Keratinocyte (primary cell): ENCODE measurements at regions not wholly inside any gene's neighbourhood (a gene's known extent, or its start where the extent isn't known, plus 50 kb on each side); places are given as distances from the start of the nearest gene placed in this dataset.

Source experiments
- DNase-seq: peaks from one replicate; pipeline ENCODE4 v3.0.0-alpha.2; 2011; ENCODE audit warnings: low read depth, missing footprints, low spot score
- FAIRE-seq: peaks from 2 replicates; lab custom pipeline; 2011; peaks lifted over from hg19 to GRCh38; lab: Jason Lieb, UNC
- H2AFZ ChIP-seq: 2 replicates; pipeline ENCODE4 v1.6.0; 2012; ENCODE audit warnings: low read length, control low read depth, inconsistent platforms; ENCODE audit not compliant: control insufficient read depth
- H3K27ac ChIP-seq: 2 replicates; pipeline ENCODE4 v1.5.1; 2011; ENCODE audit warnings: low read length; ENCODE audit not compliant: control insufficient read depth, insufficient read depth
- H3K27me3 ChIP-seq: 3 replicates; pipeline ENCODE4 v1.6.0; 2011; ENCODE audit warnings: low read length; ENCODE audit not compliant: control insufficient read depth, insufficient read depth; ENCODE audit errors: extremely low read depth
- H3K36me3 ChIP-seq, 2 experiments: 2 replicates in 1 of 2; 3 replicates in 1 of 2; pipeline ENCODE4 v1.5.1; 2011; ENCODE audit warnings: low read length in 2 of 2, mild to moderate bottlenecking in 1 of 2; ENCODE audit not compliant: control insufficient read depth in 2 of 2, insufficient read depth in 2 of 2; ENCODE audit errors: extremely low read depth in 1 of 2
- H3K4me1 ChIP-seq: 3 replicates; pipeline ENCODE4 v1.5.1; 2011; ENCODE audit warnings: low read length; ENCODE audit not compliant: control insufficient read depth, insufficient read depth; ENCODE audit errors: extremely low read depth
- H3K4me2 ChIP-seq: 3 replicates; pipeline ENCODE4 v1.6.0; 2011; ENCODE audit warnings: low read depth, low read length; ENCODE audit not compliant: control insufficient read depth, insufficient read depth; ENCODE audit errors: extremely low read depth
- H3K4me3 ChIP-seq, 3 experiments: fragments of 200-600 bp in 1 of 3; sonication (generic) in 1 of 3; 2 replicates in 2 of 3; 3 replicates in 1 of 3; pipeline ENCODE4 v1.5.1; 2011 to 2016; ENCODE audit warnings: low read length in 3 of 3, mild to moderate bottlenecking in 3 of 3, control low read depth in 2 of 3, inconsistent platforms in 1 of 3, low read depth in 1 of 3, mixed read lengths in 1 of 3, mixed run types in 1 of 3, moderate library complexity in 1 of 3; ENCODE audit not compliant: control insufficient read depth in 2 of 3, insufficient read depth in 2 of 3; ENCODE audit errors: extremely low read depth in 1 of 3
- H3K79me2 ChIP-seq: 2 replicates; pipeline ENCODE4 v1.6.0; 2012; ENCODE audit warnings: low read length; ENCODE audit not compliant: control insufficient read depth, insufficient read depth
- H3K9ac ChIP-seq: 3 replicates; pipeline ENCODE4 v1.6.0; 2011; ENCODE audit warnings: low read length; ENCODE audit not compliant: control insufficient read depth, insufficient read depth; ENCODE audit errors: extremely low read depth
- H3K9me1 ChIP-seq: 3 replicates; pipeline ENCODE4 v1.6.0; 2011; ENCODE audit warnings: low read length; ENCODE audit not compliant: control insufficient read depth, insufficient read depth; ENCODE audit errors: extremely low read depth
- H3K9me3 ChIP-seq: 2 replicates; pipeline ENCODE4 v1.5.1; 2012; ENCODE audit warnings: low read depth, low read length; ENCODE audit not compliant: control insufficient read depth
- H4K20me1 ChIP-seq: 3 replicates; pipeline ENCODE4 v1.6.0; 2011; ENCODE audit warnings: low read length; ENCODE audit not compliant: control insufficient read depth, insufficient read depth; ENCODE audit errors: extremely low read depth
- EZH2 ChIP-seq: IDR thresholded peaks from one replicate; pipeline ENCODE4 v1.6.1; 2012; ENCODE audit warnings: inconsistent platforms, mild to moderate bottlenecking, low read length, moderate library complexity
- dilution Hi-C: fragments of 300-500 bp; cut with MboI; formaldehyde crosslinking; loops from one replicate; pipeline ENCODE4 v1.7.0; 2020; ENCODE audit warnings: low sequenced_read_pairs; ENCODE audit not compliant: extremely low pct_ligation_motif_present
- TF ChIP-seq, protein P1 (sequence below), 3 experiments: IDR thresholded peaks in 1 of 3; conservative IDR thresholded peaks in 1 of 3; optimal IDR thresholded peaks in 1 of 3; 2 replicates in 2 of 3; 3 replicates in 1 of 3; pipeline versions ENCODE3 to v1.5.1; 2011; ENCODE audit warnings: low read length in 3 of 3, mild to moderate bottlenecking in 3 of 3, moderate library complexity in 2 of 3, control low read depth in 1 of 3, inconsistent platforms in 1 of 3; ENCODE audit not compliant: insufficient read depth in 2 of 3; ENCODE audit errors: extremely low read depth in 1 of 3

- H4K20me1 ChIP-seq = no peaks in the 10 kb centered on the region
- no peak overlapping the region for H3K4me2 ChIP-seq
- FAIRE-seq (no peak), DNase-seq (no peak)
- H3K36me3 ChIP-seq = no peaks in the 10 kb centered on the region
- no peaks in the 10 kb centered on the region for H3K4me1 ChIP-seq
- dilution Hi-C loops = no loop called here
- H3K9me3 ChIP-seq = no peaks in the 10 kb centered on the region
- no peak overlapping the region for H3K9ac ChIP-seq
- no peak overlapping the region for H3K4me3 ChIP-seq
- no peaks in the 10 kb centered on the region for H3K27me3 ChIP-seq
- H3K27ac ChIP-seq = no peak overlapping the region
- no peak overlapping the region for H2AFZ ChIP-seq
- TF ChIP-seq EZH2 = no peak
- TF ChIP-seq, protein P1, sequence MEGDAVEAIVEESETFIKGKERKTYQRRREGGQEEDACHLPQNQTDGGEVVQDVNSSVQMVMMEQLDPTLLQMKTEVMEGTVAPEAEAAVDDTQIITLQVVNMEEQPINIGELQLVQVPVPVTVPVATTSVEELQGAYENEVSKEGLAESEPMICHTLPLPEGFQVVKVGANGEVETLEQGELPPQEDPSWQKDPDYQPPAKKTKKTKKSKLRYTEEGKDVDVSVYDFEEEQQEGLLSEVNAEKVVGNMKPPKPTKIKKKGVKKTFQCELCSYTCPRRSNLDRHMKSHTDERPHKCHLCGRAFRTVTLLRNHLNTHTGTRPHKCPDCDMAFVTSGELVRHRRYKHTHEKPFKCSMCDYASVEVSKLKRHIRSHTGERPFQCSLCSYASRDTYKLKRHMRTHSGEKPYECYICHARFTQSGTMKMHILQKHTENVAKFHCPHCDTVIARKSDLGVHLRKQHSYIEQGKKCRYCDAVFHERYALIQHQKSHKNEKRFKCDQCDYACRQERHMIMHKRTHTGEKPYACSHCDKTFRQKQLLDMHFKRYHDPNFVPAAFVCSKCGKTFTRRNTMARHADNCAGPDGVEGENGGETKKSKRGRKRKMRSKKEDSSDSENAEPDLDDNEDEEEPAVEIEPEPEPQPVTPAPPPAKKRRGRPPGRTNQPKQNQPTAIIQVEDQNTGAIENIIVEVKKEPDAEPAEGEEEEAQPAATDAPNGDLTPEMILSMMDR (optimal IDR thresholded peaks at IDR 0.05 in 1 of 3, IDR thresholded peaks at IDR 0.05 in 1 of 3, conservative IDR thresholded peaks at IDR 0.05 in 1 of 3; ENCODE audit: extremely low read depth in 1 of 3, insufficient read depth in 2 of 3, low read length in 3 of 3) = no peak
- no peaks in the 10 kb centered on the region for H3K79me2 ChIP-seq
- no peaks in the 10 kb centered on the region for H3K9me1 ChIP-seq
These were observed 218.2 kb upstream of the SGO1 start for GRCh38 chr3:20403986-20404740.

DNA sequence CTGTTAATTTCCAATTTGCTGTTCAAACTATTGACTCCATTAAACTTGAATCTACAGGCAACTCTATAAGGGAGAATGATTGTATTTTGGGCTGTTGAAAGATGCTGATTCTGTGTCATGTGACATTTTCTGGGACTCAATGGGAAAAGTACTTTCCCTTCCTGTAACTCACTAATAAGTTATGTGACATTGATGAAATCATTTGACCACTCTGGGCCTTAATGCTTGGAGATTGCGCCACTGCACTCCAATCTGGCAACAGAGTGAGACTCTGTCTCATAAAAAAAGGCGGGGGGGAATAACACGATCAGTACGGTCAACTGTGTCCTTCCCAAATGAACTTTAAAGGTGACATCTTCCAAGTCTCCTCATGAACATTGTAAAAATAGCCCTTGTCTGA, 215.2 kb upstream of the SGO1 start:
- H3K36me3 ChIP-seq = no peaks in the 10 kb centered on the region
- dilution Hi-C loops = no loop called here

More for the DNA sequence above, 215.2 kb upstream of the SGO1 start:
- Histone ChIP-seq H3K79me2 (no peaks in the 10 kb centered on the region), H3K27me3 (no peaks in the 10 kb centered on the region), H3K4me3 (no peak overlapping the region), H4K20me1 (no peaks in the 10 kb centered on the region), H3K9me1 (no peaks in the 10 kb centered on the region), H2AFZ (no peak overlapping the region), H3K4me1 (no peaks in the 10 kb centered on the region), H3K27ac (no peak overlapping the region), H3K9me3 (no peaks in the 10 kb centered on the region), H3K9ac (no peak overlapping the region), H3K4me2 (no peak overlapping the region)
- FAIRE-seq (no peak), DNase-seq (no peak)
- TF ChIP-seq, protein P1 (optimal IDR thresholded peaks at IDR 0.05 in 1 of 3, IDR thresholded peaks at IDR 0.05 in 1 of 3, conservative IDR thresholded peaks at IDR 0.05 in 1 of 3; ENCODE audit: extremely low read depth in 1 of 3, insufficient read depth in 2 of 3, low read length in 3 of 3) = no peak
- TF ChIP-seq EZH2 = no peak
